ENCODE measurements at regions not wholly inside any gene's neighbourhood (a gene's known extent, or its start where the extent isn't known, plus 50 kb on each side); places are given as distances from the start of the nearest gene placed in this dataset.
"Not testable (repeated sequence)": the region's sequence is repeated elsewhere in the genome, so short reads cannot be mapped to it uniquely, and the experiment has no call there.

- DNase-seq: not testable (repeated sequence)
Observed at GRCh38 chr13:109311431-109311976, 474.9 kb downstream of the IRS2 start.

- DNase-seq: no peak
Observed at GRCh38 chr13:109309625-109310363, 476.6 kb downstream of the IRS2 start.

GRCh38 chr13:109307027-109307426, 479.4 kb downstream of the IRS2 start:
- DNase-seq: no peak

- no peak for DNase-seq
Observed at GRCh38 chr13:109301726-109302125, 484.7 kb downstream of the IRS2 start.

GRCh38 chr13:109301276-109301675, 485.1 kb downstream of the IRS2 start:
- DNase-seq: no peak

GRCh38 chr13:109297628-109298027, 488.8 kb downstream of the IRS2 start:
- DNase-seq: no peak

- DNase-seq: no peak
Observed at GRCh38 chr13:109293166-109293565, 493.2 kb downstream of the IRS2 start.

GRCh38 chr13:109288151-109288709, 498.2 kb downstream of the IRS2 start:
- DNase-seq: no peak

- DNase-seq: no peak
Observed at GRCh38 chr13:109287553-109287952, 498.8 kb downstream of the IRS2 start.

- DNase-seq: no peak
Observed at GRCh38 chr13:109285586-109285985, 500.8 kb downstream of the IRS2 start.

GRCh38 chr13:109281903-109282635, 504.3 kb downstream of the IRS2 start:
- DNase-seq: no peak

- DNase-seq: no peak
Observed at GRCh38 chr13:109281017-109281902, 505.1 kb downstream of the IRS2 start.

GRCh38 chr13:109276261-109276660, 510.1 kb downstream of the IRS2 start:
- no peak for DNase-seq

GRCh38 chr13:109275852-109276251, 510.5 kb downstream of the IRS2 start:
- DNase-seq: no peak

- DNase-seq: no peak
Observed at GRCh38 chr13:109275139-109275745, 511.1 kb downstream of the IRS2 start.

GRCh38 chr13:109274188-109274821, 512.1 kb downstream of the IRS2 start:
- no peak for DNase-seq

GRCh38 chr13:109273326-109273751, 513.0 kb downstream of the IRS2 start:
- DNase-seq: no peak

GRCh38 chr13:109272595-109273325, 513.6 kb downstream of the IRS2 start:
- no peak for DNase-seq

GRCh38 chr13:109271555-109272541, 514.5 kb downstream of the IRS2 start:
- DNase-seq: no peak

GRCh38 chr13:109271061-109271460, 515.3 kb downstream of the IRS2 start:
- no peak for DNase-seq
